ENCODE measurements at regions not wholly inside any gene's neighbourhood (a gene's known extent, or its start where the extent isn't known, plus 50 kb on each side); places are given as distances from the start of the nearest gene placed in this dataset.

DNA sequence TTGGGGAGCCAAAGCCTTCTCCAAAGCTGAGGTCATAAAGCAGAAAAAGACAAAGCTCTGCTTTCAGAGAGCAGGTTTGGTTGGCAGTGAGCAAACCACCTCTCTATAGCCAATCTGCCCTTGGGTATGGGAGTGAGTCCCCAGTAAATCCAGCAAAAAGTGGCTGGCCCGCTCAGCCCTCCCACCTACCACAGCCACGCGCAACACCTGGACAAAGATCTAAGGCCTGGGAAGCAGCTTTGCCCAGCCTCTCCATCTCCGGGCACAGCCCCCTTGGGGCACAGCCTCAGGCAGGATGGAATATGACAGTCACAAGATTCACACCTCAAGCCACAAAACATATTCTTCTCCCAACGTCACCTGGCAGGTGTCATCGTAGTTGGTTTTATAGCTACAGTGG, 211.7 kb upstream of the EEA1 start:
- H3K4me1 Mint-ChIP-seq = peaks cover 30% of the 10 kb centered on the region
- no peaks in the 10 kb centered on the region for H3K9me3 Mint-ChIP-seq
- no peaks in the 10 kb centered on the region for H3K36me3 Mint-ChIP-seq (ENCODE audit: low read depth)
- no peak overlapping the region for H3K4me3 Mint-ChIP-seq
- TF ChIP-seq, protein P1, sequence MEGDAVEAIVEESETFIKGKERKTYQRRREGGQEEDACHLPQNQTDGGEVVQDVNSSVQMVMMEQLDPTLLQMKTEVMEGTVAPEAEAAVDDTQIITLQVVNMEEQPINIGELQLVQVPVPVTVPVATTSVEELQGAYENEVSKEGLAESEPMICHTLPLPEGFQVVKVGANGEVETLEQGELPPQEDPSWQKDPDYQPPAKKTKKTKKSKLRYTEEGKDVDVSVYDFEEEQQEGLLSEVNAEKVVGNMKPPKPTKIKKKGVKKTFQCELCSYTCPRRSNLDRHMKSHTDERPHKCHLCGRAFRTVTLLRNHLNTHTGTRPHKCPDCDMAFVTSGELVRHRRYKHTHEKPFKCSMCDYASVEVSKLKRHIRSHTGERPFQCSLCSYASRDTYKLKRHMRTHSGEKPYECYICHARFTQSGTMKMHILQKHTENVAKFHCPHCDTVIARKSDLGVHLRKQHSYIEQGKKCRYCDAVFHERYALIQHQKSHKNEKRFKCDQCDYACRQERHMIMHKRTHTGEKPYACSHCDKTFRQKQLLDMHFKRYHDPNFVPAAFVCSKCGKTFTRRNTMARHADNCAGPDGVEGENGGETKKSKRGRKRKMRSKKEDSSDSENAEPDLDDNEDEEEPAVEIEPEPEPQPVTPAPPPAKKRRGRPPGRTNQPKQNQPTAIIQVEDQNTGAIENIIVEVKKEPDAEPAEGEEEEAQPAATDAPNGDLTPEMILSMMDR (IDR thresholded peaks at IDR 0.05; ENCODE audit: unreplicated experiment in 3 of 3) = no peak
- H3K27ac Mint-ChIP-seq = peak overlapping the region in 1 of 3 experiments; percentile 59
- H3K27me3 Mint-ChIP-seq (ENCODE audit: low read depth) = no peaks in the 10 kb centered on the region

DNA sequence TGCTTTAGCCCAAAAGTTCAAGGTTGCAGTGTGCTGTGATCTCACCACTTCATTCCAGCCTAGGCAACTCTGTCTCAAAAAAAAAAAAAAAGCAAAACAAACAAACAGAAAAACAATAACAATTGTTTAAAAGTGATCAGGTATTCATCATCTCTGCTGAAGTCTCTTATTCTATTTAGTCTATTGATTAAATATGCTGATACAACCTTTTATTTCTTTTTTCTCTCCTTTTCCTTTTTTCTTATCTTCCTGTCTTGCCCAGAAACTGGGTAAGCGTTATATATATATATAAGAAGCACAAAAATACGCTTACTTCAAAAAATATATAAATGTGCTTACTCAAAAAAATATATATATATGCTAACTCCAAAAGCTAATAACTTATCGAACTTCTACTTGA, 213.8 kb upstream of the EEA1 start:
- TF ChIP-seq, protein P1 (IDR thresholded peaks at IDR 0.05; ENCODE audit: unreplicated experiment in 3 of 3) = no peak
- Mint-ChIP-seq H3K9me3 (no peaks in the 10 kb centered on the region), H3K36me3 (ENCODE audit: low read depth) (no peaks in the 10 kb centered on the region), H3K27ac (no peak overlapping the region), H3K27me3 (ENCODE audit: low read depth) (no peaks in the 10 kb centered on the region), H3K4me3 (no peak overlapping the region), H3K4me1 (peaks cover 25% of the 10 kb centered on the region)

DNA sequence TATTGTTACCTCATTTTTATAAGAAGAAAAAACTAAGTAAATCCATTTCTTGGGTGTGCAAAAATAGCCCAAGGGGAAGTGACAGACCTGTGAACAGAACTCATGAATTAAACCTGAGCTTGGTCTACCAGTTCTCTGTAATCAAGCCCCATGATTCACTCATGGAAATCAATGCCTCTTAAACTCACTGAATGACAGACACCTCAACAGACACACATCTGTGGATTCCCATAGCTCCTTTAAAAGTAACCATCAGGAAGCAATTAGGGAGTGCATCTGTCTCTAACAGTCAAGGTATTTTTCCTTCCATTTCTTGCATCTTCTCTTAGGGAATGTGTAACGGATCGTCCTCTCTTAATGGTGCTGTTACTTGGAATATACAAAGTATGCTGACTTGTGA, 215.0 kb upstream of the EEA1 start:
- no peaks in the 10 kb centered on the region for H3K9me3 Mint-ChIP-seq
- no peaks in the 10 kb centered on the region for H3K36me3 Mint-ChIP-seq (ENCODE audit: low read depth)
- no peaks in the 10 kb centered on the region for H3K27me3 Mint-ChIP-seq (ENCODE audit: low read depth)
- H3K4me1 Mint-ChIP-seq = peaks cover 20% of the 10 kb centered on the region
- H3K4me3 Mint-ChIP-seq = no peak overlapping the region
- TF ChIP-seq, protein P1 (IDR thresholded peaks at IDR 0.05; ENCODE audit: unreplicated experiment in 3 of 3) = no peak
- peak overlapping the region; percentile 34 to 76 (median 65) for H3K27ac Mint-ChIP-seq

DNA sequence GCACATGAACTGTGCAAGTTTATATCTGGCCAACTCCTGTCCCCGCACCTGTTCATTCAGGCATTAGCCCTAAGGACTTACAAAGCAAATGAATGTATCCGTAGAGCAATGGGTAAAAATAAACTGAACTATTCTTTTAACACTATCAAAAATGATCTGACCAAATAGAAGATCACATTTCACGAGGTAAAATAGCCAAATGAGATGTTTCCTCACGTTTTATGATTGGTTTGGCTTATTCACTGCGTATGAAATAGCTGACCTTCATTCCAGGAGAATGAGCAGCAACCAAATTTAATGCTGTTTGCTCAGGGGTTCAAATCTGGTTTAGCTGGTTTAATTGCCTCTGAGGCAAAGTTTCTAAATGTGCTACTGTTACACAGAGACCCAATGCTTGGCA, 216.0 kb upstream of the EEA1 start:
- TF ChIP-seq, protein P1 (IDR thresholded peaks at IDR 0.05; ENCODE audit: unreplicated experiment in 3 of 3) = no peak
- Mint-ChIP-seq H3K27ac (peak overlapping the region in 2 of 3 experiments; percentile 76 to 82), H3K36me3 (ENCODE audit: low read depth) (no peaks in the 10 kb centered on the region), H3K27me3 (ENCODE audit: low read depth) (no peaks in the 10 kb centered on the region), H3K4me3 (peak overlapping the region in 1 of 3 experiments; percentile 32), H3K9me3 (no peaks in the 10 kb centered on the region), H3K4me1 (peaks cover 20% of the 10 kb centered on the region)

DNA sequence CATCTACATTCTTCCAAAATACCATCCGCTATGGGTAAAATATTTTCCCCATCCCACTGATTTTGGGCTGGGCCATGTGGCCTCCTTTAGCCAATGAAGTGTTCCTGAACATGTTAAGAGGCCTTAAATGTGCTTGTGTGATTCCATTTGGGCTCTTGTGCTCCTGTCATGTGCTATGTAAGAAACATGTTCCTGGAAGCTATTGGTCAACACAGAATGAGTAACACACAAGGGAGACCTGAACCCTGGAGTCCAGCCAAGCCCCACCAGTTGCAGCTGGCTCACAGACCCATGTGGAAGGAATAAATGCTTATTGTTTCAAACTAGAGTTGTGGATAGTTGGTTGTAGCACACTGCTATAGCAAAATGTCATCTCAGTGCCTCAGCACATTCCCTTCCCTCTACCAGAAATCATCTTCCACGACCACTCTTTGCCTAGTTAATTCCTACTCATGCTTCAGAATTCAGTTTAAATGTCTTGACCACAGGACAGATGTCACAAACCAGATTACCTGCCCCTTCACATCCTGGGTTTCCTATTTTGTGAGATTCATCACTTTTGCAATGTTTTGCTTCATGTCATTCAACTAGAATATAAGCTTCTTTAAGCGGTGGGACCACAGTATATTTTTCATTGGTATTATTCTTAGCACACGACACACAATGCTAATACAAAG, 217.3 kb upstream of the EEA1 start:
- no peak overlapping the region for H3K4me3 Mint-ChIP-seq
- peak overlapping the region in 1 of 3 experiments; percentile 20 for H3K27ac Mint-ChIP-seq
- peaks cover 20% of the 10 kb centered on the region for H3K4me1 Mint-ChIP-seq

More for the DNA sequence above, 217.3 kb upstream of the EEA1 start:
- TF ChIP-seq, protein P1 (IDR thresholded peaks at IDR 0.05; ENCODE audit: unreplicated experiment in 3 of 3) = no peak
- H3K9me3 Mint-ChIP-seq = no peaks in the 10 kb centered on the region
- no peaks in the 10 kb centered on the region for H3K36me3 Mint-ChIP-seq (ENCODE audit: low read depth)
- H3K27me3 Mint-ChIP-seq (ENCODE audit: low read depth) = no peaks in the 10 kb centered on the region

Measured in nephron (organoid).